CD14-positive monocyte (primary cell): ENCODE measurements at regions not wholly inside any gene's neighbourhood (a gene's known extent, or its start where the extent isn't known, plus 50 kb on each side); places are given as distances from the start of the nearest gene placed in this dataset.

Source experiments
- DNase-seq, 3 donors: peaks; one replicate each; pipeline ENCODE4 v3.0.0-alpha.2; 2011 to 2022
- H2AFZ ChIP-seq: 2 replicates; pipeline ENCODE4 v1.6.0; 2012; ENCODE audit warnings: mild to moderate bottlenecking, low read depth, low read length, inconsistent platforms; ENCODE audit not compliant: insufficient read depth, poor library complexity, severe bottlenecking
- H3K27ac ChIP-seq, 2 donors: 1 replicate in 1 of 2; 2 replicates in 1 of 2; pipeline ENCODE4 v1.5.1; 2012 to 2013; ENCODE audit warnings: low read length in 2 of 2, control low read depth in 1 of 2, inconsistent platforms in 1 of 2, low read depth in 1 of 2, mild to moderate bottlenecking in 1 of 2
- H3K27me3 ChIP-seq, 2 donors: one replicate each; pipeline versions ENCODE4 v1.6.0 to v1.6.1; 2011 to 2013; ENCODE audit warnings: low read length in 2 of 2; ENCODE audit not compliant: control insufficient read depth in 2 of 2, insufficient read depth in 2 of 2
- H3K36me3 ChIP-seq, 2 donors: replicated peaks in 1 of 2; 1 replicate in 1 of 2; 2 replicates in 1 of 2; pipeline versions ENCODE4 v1.5.1 to v1.6.1; 2012 to 2013; ENCODE audit warnings: low read length in 2 of 2, control low read depth in 1 of 2, inconsistent platforms in 1 of 2, mild to moderate bottlenecking in 1 of 2; ENCODE audit not compliant: insufficient read depth in 2 of 2, control insufficient read depth in 1 of 2
- H3K4me1 ChIP-seq, 2 donors: 1 replicate in 1 of 2; 2 replicates in 1 of 2; pipeline versions ENCODE4 v1.5.1 to v1.6.1; 2012 to 2013; ENCODE audit warnings: low read length in 2 of 2, control low read depth in 1 of 2, inconsistent platforms in 1 of 2, mild to moderate bottlenecking in 1 of 2, moderate library complexity in 1 of 2; ENCODE audit not compliant: insufficient read depth in 2 of 2, control insufficient read depth in 1 of 2
- H3K4me2 ChIP-seq: replicated peaks from 2 replicates; pipeline ENCODE3; 2012; ENCODE audit warnings: low read length, moderate library complexity, mild to moderate bottlenecking; ENCODE audit not compliant: poor library complexity, severe bottlenecking; ENCODE audit errors: extremely low read depth
- H3K4me3 ChIP-seq, 3 experiments: fragments of 200-600 bp in 1 of 3; sonication (generic) in 1 of 3; replicated peaks in 1 of 3; 1 replicate in 2 of 3; 2 replicates in 1 of 3; pipeline ENCODE4 v1.5.1; 2011 to 2013; ENCODE audit warnings: low read length in 3 of 3, mild to moderate bottlenecking in 3 of 3, control low read depth in 2 of 3, low read depth in 2 of 3, inconsistent platforms in 1 of 3, moderate library complexity in 1 of 3
- H3K79me2 ChIP-seq: 2 replicates; pipeline ENCODE4 v1.6.0; 2012; ENCODE audit warnings: mild to moderate bottlenecking, control low read depth, inconsistent platforms, low read length, moderate library complexity; ENCODE audit not compliant: insufficient read depth
- H3K9ac ChIP-seq: 2 replicates; pipeline ENCODE4 v1.6.0; 2017; ENCODE audit warnings: low read length, mild to moderate bottlenecking; ENCODE audit not compliant: insufficient read depth, poor library complexity, severe bottlenecking
- H3K9me3 ChIP-seq, 2 donors: replicated peaks in 1 of 2; 1 replicate in 1 of 2; 2 replicates in 1 of 2; pipeline versions ENCODE4 v1.5.1 to v1.6.1; 2012 to 2013; ENCODE audit warnings: low read length in 2 of 2, control low read depth in 1 of 2; ENCODE audit not compliant: control insufficient read depth in 1 of 2, insufficient read depth in 1 of 2
- H4K20me1 ChIP-seq: 2 replicates; pipeline ENCODE4 v1.6.0; 2012; ENCODE audit warnings: mild to moderate bottlenecking, low read length, control low read depth, moderate library complexity; ENCODE audit not compliant: insufficient read depth
- H3K27ac Mint-ChIP-seq, 7 donors: one replicate each; pipeline ENCODE4 v1.8.0; 2020; ENCODE audit warnings: mild to moderate bottlenecking in 7 of 7, mixed read lengths in 7 of 7, moderate library complexity in 6 of 7, inconsistent platforms in 2 of 7
- H3K27me3 Mint-ChIP-seq, 3 donors: one replicate each; pipeline ENCODE4 v1.8.0; 2021 to 2022; ENCODE audit warnings: low read depth in 3 of 3, mild to moderate bottlenecking in 3 of 3, mixed read lengths in 3 of 3, moderate library complexity in 3 of 3, inconsistent platforms in 1 of 3
- H3K36me3 Mint-ChIP-seq, 2 donors: one replicate each; pipeline ENCODE4 v1.8.0; 2020; ENCODE audit warnings: mixed read lengths in 2 of 2, inconsistent platforms in 1 of 2, mild to moderate bottlenecking in 1 of 2
- H3K4me1 Mint-ChIP-seq: one replicate; pipeline ENCODE4 v1.8.0; 2020; ENCODE audit warnings: mild to moderate bottlenecking, mixed read lengths
- H3K4me3 Mint-ChIP-seq, 2 donors: one replicate each; pipeline ENCODE4 v1.8.0; 2020; ENCODE audit warnings: mild to moderate bottlenecking in 2 of 2, mixed read lengths in 2 of 2, moderate library complexity in 1 of 2
- H3K9me3 Mint-ChIP-seq, 7 donors: one replicate each; pipeline ENCODE4 v1.8.0; 2020 to 2022; ENCODE audit warnings: mixed read lengths in 7 of 7, mild to moderate bottlenecking in 6 of 7, moderate library complexity in 6 of 7, inconsistent platforms in 2 of 7
- CTCF ChIP-seq: fragments of 200-600 bp; IDR thresholded peaks from one replicate; pipeline ENCODE4 v1.8.0; 2022; ENCODE audit warnings: antibody characterized with exemption, mild to moderate bottlenecking
- WGBS: methylation state at CpG from one replicate; pipeline ENCODE4 v1.1.5; 2013; ENCODE audit warnings: missing lambda C conversion rate; ENCODE audit not compliant: insufficient coverage; 5-methylcytosine and 5-hydroxymethylcytosine counted together
- intact Hi-C, 2 donors: fragments of 100-400 bp; cut with micrococcal nuclease; formaldehyde crosslinking; loops; one replicate each; pipeline versions ENCODE4 v1.15.0 to v1.15.1; 2023

GRCh38 chr22:48391820-48392219 is 1435.9 kb downstream of the BRD1 start:
- peaks cover 0 to 8% (median 0%) of the 10 kb centered on the region in 7 donors for H3K9me3 Mint-ChIP-seq
- H3K27me3 Mint-ChIP-seq: peaks cover 1 to 3% (median 1%) of the 10 kb centered on the region in 3 donors
- WGBS: 67% methylated on average over 1 of the region's 5 CpGs
- no peaks in the 10 kb centered on the region for H3K27me3 ChIP-seq
- no peak overlapping the region for H3K9ac ChIP-seq
- no peaks in the 10 kb centered on the region for H3K79me2 ChIP-seq
- H3K36me3 ChIP-seq: no peaks in the 10 kb centered on the region
- H3K27ac ChIP-seq: no peak overlapping the region
- no peaks in the 10 kb centered on the region for H3K36me3 Mint-ChIP-seq
- no peak for TF ChIP-seq CTCF
- no peak overlapping the region for H3K4me3 ChIP-seq
- H3K4me3 Mint-ChIP-seq: no peak overlapping the region
- intact Hi-C loops: no loop called here
- no peaks in the 10 kb centered on the region for H3K9me3 ChIP-seq
- no peaks in the 10 kb centered on the region for H4K20me1 ChIP-seq
- no peak overlapping the region for H3K4me2 ChIP-seq
- no peaks in the 10 kb centered on the region for H3K4me1 ChIP-seq
- no peak overlapping the region for H2AFZ ChIP-seq
- H3K27ac Mint-ChIP-seq: no peak overlapping the region
- no peaks in the 10 kb centered on the region for H3K4me1 Mint-ChIP-seq
- no peak for DNase-seq

- no peak overlapping the region for H3K4me2 ChIP-seq
- no peak overlapping the region for H3K4me3 Mint-ChIP-seq
- no peaks in the 10 kb centered on the region for H3K79me2 ChIP-seq
- intact Hi-C loops: no loop called here
- H3K27ac Mint-ChIP-seq: no peak overlapping the region
- H3K27me3 Mint-ChIP-seq: peaks cover 1 to 3% (median 1%) of the 10 kb centered on the region in 3 donors
- no peak for TF ChIP-seq CTCF
- H3K9me3 ChIP-seq: no peaks in the 10 kb centered on the region
- H2AFZ ChIP-seq: no peak overlapping the region
- H3K36me3 ChIP-seq: no peaks in the 10 kb centered on the region
- H3K9ac ChIP-seq: no peak overlapping the region
- peaks cover 0 to 8% (median 1%) of the 10 kb centered on the region in 7 donors for H3K9me3 Mint-ChIP-seq
- H4K20me1 ChIP-seq: no peaks in the 10 kb centered on the region
- 79% methylated on average over 9 of the region's 16 CpGs for WGBS
- H3K4me3 ChIP-seq: no peak overlapping the region
- H3K27ac ChIP-seq: no peak overlapping the region
- no peaks in the 10 kb centered on the region for H3K27me3 ChIP-seq
- H3K4me1 Mint-ChIP-seq: no peaks in the 10 kb centered on the region
- no peaks in the 10 kb centered on the region for H3K4me1 ChIP-seq
- DNase-seq: no peak
- no peaks in the 10 kb centered on the region for H3K36me3 Mint-ChIP-seq
Measured at GRCh38 chr22:48391171-48391711, 1436.4 kb downstream of the BRD1 start.
